GM19397 (cell line): ENCODE measurements at regions not wholly inside any gene's neighbourhood (a gene's known extent, or its start where the extent isn't known, plus 50 kb on each side); places are given as distances from the start of the nearest gene placed in this dataset.

Experiments
- ATAC-seq: cut with Tn5 transposase; IDR thresholded peaks from one replicate; pipeline ENCODE4 v1.9.1; 2021; ENCODE audit warnings: mild to moderate bottlenecking, moderate library complexity; ENCODE audit not compliant: unreplicated experiment

- no peak for ATAC-seq
Observed at GRCh38 chr6:14674867-14675648, 557.5 kb downstream of the CD83 start.

- no peak for ATAC-seq
Observed at GRCh38 chr6:14676064-14676463, 558.5 kb downstream of the CD83 start.

DNA sequence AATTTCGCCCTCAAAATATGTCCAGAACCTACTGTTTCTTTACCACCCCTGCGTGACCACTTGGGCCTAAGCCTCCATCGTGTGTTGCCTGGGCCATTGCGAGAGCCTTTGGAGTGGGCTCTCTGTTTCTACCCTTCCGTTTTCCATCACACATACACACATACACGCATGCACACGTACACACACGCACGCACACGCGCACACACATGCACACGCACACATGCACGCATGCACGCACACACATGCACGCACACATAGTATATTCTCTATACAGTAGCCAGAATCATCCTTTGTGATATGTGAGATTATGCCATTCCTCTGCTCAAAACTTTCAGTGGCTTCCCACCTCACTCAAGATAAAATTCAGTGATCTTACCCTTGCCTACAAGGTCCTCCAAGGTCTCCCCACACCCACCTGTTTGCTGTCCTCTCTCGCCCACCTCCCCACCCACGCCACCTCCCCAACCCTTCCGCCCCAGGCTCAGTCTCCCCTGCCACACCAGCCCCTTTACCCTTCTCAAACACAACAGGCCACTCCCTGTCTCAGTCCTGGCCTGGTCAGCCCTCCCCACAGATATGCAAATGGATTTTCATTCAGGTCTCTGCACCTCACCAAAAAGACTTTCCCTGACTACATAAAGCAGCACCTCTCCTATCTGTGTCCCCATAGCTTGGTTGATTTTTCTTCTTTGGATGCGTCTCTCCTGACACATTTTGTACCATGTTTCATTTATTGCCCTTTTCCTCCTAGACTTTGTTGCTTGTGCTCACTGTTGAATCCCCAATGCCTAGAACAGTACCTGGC, 559.6 kb downstream of the CD83 start:
- ATAC-seq = no peak

- ATAC-seq = no peak
Observed at GRCh38 chr6:14681699-14682487, 564.0 kb upstream of the JARID2 start.

GRCh38 chr6:14682812-14683211, 563.1 kb upstream of the JARID2 start:
- no peak for ATAC-seq

GRCh38 chr6:14689639-14690038, 556.2 kb upstream of the JARID2 start:
- ATAC-seq = no peak

DNA sequence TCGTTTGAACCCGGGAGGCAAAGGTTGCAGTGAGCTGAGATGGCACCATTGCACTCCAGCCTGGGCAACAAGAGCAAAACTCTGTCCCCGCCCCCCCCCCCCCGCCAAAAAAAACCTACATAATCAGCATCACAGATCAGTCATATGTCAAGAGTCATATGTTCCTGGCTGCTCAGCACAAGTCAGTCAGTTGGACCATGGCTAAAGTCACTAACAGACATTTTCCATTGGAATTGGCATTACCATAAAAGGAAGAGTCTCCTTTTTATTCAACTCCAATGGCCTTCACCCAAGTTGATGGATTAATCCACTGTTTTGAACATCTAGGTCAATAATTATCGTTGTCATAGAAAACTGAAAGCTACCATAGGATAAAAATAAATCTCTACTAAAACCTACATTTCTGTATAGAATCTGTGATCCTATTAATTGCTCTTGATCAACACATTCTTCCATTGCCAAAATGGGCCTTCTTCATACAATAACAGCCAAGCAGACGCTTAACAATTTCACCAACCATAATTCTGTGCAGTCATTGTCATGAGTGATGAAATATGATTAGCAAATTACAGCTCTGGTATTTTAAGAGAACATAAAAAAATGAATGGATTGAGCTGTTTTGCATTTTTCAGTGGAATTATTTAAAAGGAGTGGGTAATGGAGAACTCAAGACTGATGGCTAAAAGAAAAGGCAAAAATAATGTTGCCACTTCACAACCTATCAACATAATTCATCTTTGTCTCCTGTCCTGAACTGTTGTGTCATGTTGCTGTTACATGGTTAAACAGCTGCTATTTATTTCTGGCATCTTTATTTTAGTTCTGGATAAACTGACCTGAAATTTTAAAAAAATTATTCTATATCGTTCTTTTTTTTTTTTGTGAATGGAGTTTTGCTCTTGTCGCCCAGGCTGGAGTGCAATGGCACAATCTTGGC, 555.5 kb upstream of the JARID2 start:
- no peak for ATAC-seq

- ATAC-seq = no peak
Observed at GRCh38 chr6:14692208-14692607, 553.7 kb upstream of the JARID2 start.

DNA sequence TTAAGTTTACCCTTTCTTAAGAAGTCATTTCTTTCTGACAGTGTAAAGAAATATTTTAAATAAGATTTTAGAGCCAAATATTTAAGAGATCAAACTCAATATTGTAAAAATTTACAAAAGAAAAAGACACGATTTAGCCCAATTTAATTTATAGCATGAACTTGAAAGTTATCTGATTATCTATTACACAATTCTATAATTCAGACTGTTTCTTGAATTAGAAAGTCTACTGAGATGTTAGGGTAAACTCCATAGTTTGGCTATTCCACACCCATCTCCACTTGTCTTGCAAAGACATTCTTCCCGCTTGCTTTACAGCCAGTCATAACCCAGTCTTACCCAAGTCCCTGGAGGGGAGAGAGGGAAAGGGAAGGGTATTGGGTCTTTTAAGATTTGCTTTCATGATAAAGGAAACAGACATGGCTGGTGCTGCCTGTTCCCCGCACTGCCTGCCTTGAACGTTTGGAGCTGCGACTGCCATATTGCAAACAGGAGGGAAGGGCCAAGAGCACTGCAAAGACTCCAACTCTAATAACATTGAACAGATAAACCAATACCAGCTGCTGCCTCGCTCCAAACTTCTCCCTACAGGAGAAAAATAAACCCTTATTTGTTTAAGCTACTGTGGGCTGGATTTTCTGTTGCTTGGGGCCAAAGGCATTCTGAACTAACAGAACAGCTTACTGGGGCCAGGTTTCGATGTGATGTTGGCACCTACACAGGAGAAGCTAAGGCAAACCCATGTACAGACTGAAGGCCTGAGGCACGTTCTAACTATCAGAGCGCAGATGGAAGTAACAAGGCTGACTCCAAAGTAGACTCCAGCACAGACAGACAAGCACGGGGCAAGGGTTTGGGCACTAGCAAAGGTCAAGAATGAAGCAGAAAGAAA, 552.3 kb upstream of the JARID2 start:
- no peak for ATAC-seq

DNA sequence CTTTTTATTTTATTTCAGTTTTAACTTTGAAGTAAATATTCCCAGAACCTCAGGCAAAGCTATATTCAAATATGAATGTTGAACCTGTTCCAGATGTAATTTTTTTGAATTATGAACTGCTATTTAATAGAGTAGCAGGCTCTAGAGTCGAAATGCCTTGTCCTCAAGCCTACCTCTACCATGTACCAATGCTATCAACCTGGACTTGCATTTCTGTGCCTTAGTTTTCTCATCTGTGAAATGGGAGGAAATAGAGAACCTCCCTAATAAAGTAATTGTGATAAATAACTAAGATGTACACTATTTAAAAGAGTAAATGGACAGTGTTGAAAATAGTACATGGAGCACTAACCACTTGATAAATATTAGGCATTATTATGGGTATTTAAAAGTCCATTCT, 551.6 kb upstream of the JARID2 start:
- no peak for ATAC-seq

DNA sequence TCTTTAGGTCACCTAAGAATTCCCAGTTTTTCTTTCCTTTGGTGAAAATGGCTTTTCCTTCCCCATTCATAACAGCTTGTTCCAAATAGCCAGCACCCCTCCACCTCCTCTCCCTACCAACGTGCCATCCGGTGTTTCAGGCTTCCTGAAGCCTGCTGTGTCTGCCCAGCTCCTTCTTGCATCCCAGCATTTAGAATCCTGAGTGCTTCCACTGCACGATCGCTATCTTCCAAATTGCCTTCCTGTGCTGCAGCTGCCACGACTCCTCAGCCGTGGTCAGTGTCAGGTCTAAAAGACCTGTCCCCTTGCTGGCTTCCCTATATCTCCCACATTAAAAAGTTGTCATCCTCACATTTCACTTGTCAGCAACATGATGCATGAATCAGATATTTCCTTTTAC, 550.3 kb upstream of the JARID2 start:
- no peak for ATAC-seq

- ATAC-seq = no peak
Observed at GRCh38 chr6:14696367-14696766, 549.5 kb upstream of the JARID2 start.

DNA sequence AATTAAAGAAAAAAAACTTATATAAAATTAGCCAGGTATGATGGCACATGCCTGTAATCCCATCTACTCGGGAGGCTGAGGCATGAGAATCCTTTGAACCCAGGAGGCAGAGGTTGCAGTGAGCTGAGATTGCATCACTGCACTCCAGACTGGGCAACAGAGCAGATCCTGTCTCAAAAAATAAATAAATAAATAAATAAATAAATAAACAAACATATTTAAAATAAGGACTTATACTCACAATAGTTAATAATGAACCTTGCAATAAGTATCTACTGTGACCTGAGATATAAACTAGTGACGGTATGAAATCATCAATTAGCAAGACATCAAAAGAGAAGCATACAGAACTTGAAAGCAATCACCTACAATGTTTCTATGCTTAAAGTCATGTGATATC, 548.4 kb upstream of the JARID2 start:
- ATAC-seq = no peak

DNA sequence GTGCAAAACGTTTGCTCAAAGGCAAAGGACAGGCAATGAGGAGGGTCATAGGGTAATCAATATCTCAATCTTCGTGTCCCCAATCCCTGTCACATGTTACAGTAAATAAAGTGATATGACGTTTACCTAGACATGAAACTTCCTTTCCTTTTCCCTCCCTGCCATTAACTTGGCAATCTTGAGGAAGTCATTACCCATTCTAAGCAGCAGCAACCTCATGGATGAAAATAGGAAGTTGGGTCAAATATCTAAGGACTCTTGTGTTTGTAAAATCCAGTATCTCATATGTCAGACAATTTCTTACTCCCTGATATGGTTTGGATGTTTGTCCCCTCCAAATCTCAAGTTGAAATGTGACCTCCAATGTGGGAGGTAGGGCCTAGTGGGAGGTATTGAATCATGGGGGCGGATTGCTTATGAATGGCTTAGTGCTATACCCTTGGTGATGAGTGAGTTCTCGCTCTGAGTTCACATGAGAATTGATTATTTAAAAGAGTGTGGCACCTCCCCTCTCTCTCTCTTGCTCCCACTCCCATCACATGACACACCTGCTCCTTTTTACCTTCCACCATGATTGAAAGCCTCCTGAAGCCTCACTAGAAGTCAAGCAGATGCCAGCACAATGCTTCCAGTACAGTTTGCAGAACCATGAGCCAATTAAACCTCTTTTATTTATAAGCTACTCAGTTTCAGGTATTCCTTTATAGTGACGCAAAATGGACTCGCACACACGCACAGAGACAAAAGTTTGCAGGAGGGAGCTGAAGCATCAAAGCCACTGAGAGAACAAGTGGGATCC, 545.9 kb upstream of the JARID2 start:
- ATAC-seq = no peak

DNA sequence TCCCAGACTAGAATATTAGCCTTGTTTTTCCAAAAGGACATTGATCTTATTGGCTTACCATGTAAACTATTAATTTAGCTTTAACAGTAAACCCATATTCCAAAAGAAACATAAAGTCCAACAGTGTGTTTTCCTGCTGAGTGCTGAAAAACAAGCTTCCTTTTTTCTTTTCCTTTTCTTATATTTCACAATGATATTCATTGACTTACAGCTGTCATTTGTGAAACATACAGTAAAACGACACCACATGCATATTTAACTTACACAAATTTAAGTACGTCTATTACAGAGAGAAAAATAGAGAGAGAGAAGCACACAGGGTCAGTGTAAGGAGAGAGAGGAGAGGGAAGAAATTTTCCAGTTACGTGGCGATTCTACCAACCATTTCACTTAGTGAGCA, 543.9 kb upstream of the JARID2 start:
- no peak for ATAC-seq

DNA sequence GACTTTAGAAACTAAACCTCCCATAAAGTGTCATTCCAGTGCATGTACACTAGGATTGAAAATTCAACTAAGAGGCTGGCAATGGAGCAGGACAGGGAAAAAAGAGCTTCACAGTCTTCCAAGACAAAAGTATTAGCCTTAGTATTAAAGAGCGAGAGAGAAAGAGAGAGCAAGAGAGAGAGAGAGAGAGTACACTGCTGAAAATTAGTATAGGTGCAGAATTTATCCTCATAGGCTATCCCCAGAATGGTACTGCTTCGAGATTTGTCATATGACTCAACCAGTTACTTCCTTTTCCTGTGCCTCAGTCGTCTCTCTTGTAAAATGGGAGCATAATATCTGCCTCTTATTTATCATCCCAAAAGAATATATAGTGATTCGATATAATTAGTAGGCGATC, 543.2 kb upstream of the JARID2 start:
- no peak for ATAC-seq

DNA sequence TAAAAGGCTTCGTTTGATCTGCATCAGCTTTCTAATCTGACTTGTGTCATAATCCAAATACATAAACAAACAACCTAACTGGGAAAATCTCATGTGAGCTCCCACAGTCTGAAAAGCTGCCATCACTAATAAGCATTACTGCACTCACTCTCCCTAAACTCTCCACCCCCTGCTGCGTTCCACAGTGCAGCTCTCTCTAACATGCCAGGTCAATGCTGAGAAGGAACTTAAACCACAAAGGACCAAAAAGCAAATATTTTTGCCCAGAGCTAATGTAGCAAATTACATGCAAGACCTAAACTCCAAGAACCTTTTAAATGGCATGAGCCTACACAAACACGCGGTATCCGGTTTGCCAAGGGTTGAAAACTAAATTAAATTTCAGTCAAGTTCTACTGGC, 542.3 kb upstream of the JARID2 start:
- ATAC-seq = no peak

DNA sequence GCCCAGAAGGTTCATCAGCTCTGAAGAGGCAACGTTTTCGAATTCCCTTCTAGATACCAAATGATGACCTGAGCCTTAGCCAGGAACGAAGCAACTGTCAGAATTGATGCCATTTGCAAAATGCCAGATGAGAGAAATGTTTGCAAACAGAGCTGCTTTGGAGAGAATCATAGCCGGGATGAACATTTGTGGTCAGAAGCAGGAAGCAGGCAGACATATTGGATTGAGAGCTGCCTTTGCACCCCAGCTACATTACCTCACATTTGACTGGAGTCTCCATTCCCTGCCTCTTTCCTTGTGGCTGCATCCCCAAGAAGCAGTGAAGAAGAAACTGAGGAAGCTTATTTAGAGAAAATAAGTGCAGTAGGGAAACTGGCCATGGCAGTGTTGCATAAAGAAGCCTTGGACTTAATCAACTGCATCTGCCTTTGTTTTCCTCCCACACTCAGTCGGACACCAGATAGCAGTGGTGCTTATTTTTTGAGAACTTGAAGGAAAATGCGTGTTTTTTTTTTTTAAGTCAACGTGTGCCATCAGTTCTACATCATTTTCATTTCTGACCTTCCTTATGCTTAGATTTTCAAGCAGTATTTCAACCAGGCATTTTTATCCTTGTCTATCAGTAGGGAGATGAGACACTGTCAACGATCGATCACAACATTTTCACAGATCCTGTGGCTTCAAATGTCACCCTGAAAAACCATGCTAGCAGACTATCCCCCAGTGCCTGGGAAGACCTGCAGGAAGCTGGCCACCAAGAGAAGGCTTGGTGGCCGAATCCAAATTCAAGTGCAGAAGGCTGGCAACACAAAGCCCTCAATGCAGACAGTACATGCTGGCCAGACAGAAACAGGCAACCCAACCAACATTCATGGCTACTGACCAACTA, 541.2 kb upstream of the JARID2 start:
- ATAC-seq = no peak
